Kidney glomerular epithelial cell (primary cell): ENCODE measurements at regions not wholly inside any gene's neighbourhood (a gene's known extent, or its start where the extent isn't known, plus 50 kb on each side); places are given as distances from the start of the nearest gene placed in this dataset.

Source experiments
- DNase-seq: peaks from one replicate; lab custom pipeline; 2025; lab: John Stamatoyannopoulos, UW

GRCh38 chr16:7185165-7185564 is 147.5 kb upstream of the RBFOX1 start:
- DNase-seq = no peak

- DNase-seq = no peak
These were observed 148.9 kb upstream of the RBFOX1 start for GRCh38 chr16:7183768-7184167.

GRCh38 chr16:7182510-7183109 is 150.0 kb upstream of the RBFOX1 start:
- DNase-seq = peak; percentile 6

- DNase-seq = no peak
These were observed 154.8 kb upstream of the RBFOX1 start for GRCh38 chr16:7177875-7178274.

GRCh38 chr16:7171151-7171550 is 161.5 kb upstream of the RBFOX1 start:
- DNase-seq = no peak

GRCh38 chr16:7167626-7168025 is 165.0 kb upstream of the RBFOX1 start:
- DNase-seq = no peak

- no peak for DNase-seq
These were observed 170.8 kb upstream of the RBFOX1 start for GRCh38 chr16:7161891-7162290.

GRCh38 chr16:7160093-7160492 is 172.6 kb upstream of the RBFOX1 start:
- DNase-seq = no peak

- DNase-seq = no peak
These were observed 174.2 kb upstream of the RBFOX1 start for GRCh38 chr16:7158481-7158880.

GRCh38 chr16:7150230-7150629 is 182.4 kb upstream of the RBFOX1 start:
- no peak for DNase-seq

GRCh38 chr16:7148606-7149005 is 184.0 kb upstream of the RBFOX1 start:
- no peak for DNase-seq

GRCh38 chr16:7140899-7141298 is 191.7 kb upstream of the RBFOX1 start:
- DNase-seq = peak; percentile 44

- DNase-seq = peak; percentile 46
These were observed 194.9 kb upstream of the RBFOX1 start for GRCh38 chr16:7137560-7138330.

- no peak for DNase-seq
These were observed 200.2 kb upstream of the RBFOX1 start for GRCh38 chr16:7132465-7132864.

- DNase-seq = peak; percentile 21
These were observed 207.9 kb upstream of the RBFOX1 start for GRCh38 chr16:7124701-7125100.

- DNase-seq = no peak
These were observed 208.4 kb upstream of the RBFOX1 start for GRCh38 chr16:7124242-7124641.

- no peak for DNase-seq
These were observed 215.9 kb upstream of the RBFOX1 start for GRCh38 chr16:7116734-7117133.

- DNase-seq = no peak
These were observed 216.7 kb upstream of the RBFOX1 start for GRCh38 chr16:7115898-7116297.

GRCh38 chr16:7113949-7114348 is 218.7 kb upstream of the RBFOX1 start:
- no peak for DNase-seq

- no peak for DNase-seq
These were observed 219.2 kb upstream of the RBFOX1 start for GRCh38 chr16:7113395-7113794.

- DNase-seq = no peak
These were observed 221.4 kb upstream of the RBFOX1 start for GRCh38 chr16:7111265-7111664.

- no peak for DNase-seq
These were observed 225.2 kb upstream of the RBFOX1 start for GRCh38 chr16:7107436-7107835.

GRCh38 chr16:7103056-7103455 is 229.6 kb upstream of the RBFOX1 start:
- DNase-seq = no peak

GRCh38 chr16:7101054-7101453 is 231.6 kb upstream of the RBFOX1 start:
- DNase-seq = no peak
